ENCODE measurements at regions not wholly inside any gene's neighbourhood (a gene's known extent, or its start where the extent isn't known, plus 50 kb on each side); places are given as distances from the start of the nearest gene placed in this dataset.

GRCh38 chr12:60123557-60123956 lies 527.7 kb downstream of the SLC16A7 start:
- H3K23me2 ChIP-seq (ENCODE audit: low read depth, low read length) = no peaks in the 10 kb centered on the region
- H2BK15ac ChIP-seq (ENCODE audit: low read length) = no peak overlapping the region
- peaks cover 17% of the 10 kb centered on the region in 2 experiments for H3K9me3 ChIP-seq (ENCODE audit: insufficient read depth in 2 of 2, low read depth in 1 of 2, low read length in 1 of 2)
- no peak overlapping the region for H4K8ac ChIP-seq (ENCODE audit: extremely low read depth, insufficient read depth, low read length)
- no peak overlapping the region for H3K23ac ChIP-seq (ENCODE audit: insufficient read length)
- 91% methylated on average over 1 of the region's 1 CpG; no CpG with 5 or more reads in 1 of the 2 experiments for WGBS, 2 experiments (ENCODE audit: extremely low coverage in 1 of 2, insufficient coverage in 1 of 2, insufficient read length in 1 of 2, insufficient replicate concordance in 2 of 2, low coverage in 1 of 2, low lambda C conversion rate in 2 of 2, missing lambda C conversion rate in 1 of 2)
- H3K4me2 ChIP-seq (ENCODE audit: insufficient read depth in 1 of 2, low read depth in 2 of 2, low read length in 2 of 2) = no peak overlapping the region
- no peak overlapping the region for H2BK12ac ChIP-seq (ENCODE audit: low read depth, low read length)
- CTCF ChIA-PET (ENCODE audit: partially characterized antibody) = no interaction called here
- no peak overlapping the region for H2AK5ac ChIP-seq (ENCODE audit: low read depth, low read length)
- no peak overlapping the region for H3K14ac ChIP-seq (ENCODE audit: insufficient read length)
- peaks cover 0 to 10% (median 2%) of the 10 kb centered on the region in 4 experiments; a peak in 2 of 8 replicates for H3K36me3 ChIP-seq (ENCODE audit: control insufficient read depth in 2 of 4, insufficient read depth in 4 of 4, low read length in 3 of 4)
- no peak for DNase-seq (ENCODE audit: low read depth in 1 of 2, low spot score in 2 of 2)
- no peak overlapping the region for H4K91ac ChIP-seq (replicated peaks; ENCODE audit: insufficient read length, low read length)
- no peak overlapping the region for H3K18ac ChIP-seq (ENCODE audit: extremely low read depth, low read length)
- H3K9ac ChIP-seq (replicated peaks in 1 of 4; ENCODE audit: extremely low read depth in 1 of 4, low read depth in 3 of 4, low read length in 3 of 4) = no peak overlapping the region
- no peak overlapping the region for H3K56ac ChIP-seq (replicated peaks; ENCODE audit: insufficient read length, low read depth, low read length)
- no peak overlapping the region for H3K4ac ChIP-seq (replicated peaks; ENCODE audit: insufficient read length, low read depth, low read length)
- no peak for FAIRE-seq
- no peak overlapping the region for H2BK20ac ChIP-seq (ENCODE audit: low read length)
- H3K79me2 ChIP-seq (ENCODE audit: control insufficient read depth in 1 of 2, insufficient read depth in 2 of 2, low read length in 2 of 2) = no peaks in the 10 kb centered on the region
- H3K4me3 ChIP-seq (ENCODE audit: extremely low read depth in 1 of 4, insufficient read depth in 2 of 4, low read depth in 3 of 4, low read length in 4 of 4) = no peak overlapping the region; a peak in 1 of 8 replicates
- H2AFZ ChIP-seq (ENCODE audit: low read length) = no peak overlapping the region
- H3K27me3 ChIP-seq (replicated peaks in 1 of 4; ENCODE audit: control insufficient read depth in 3 of 4, extremely low read depth in 1 of 4, insufficient read depth in 3 of 4, low read length in 3 of 4) = no peaks in the 10 kb centered on the region
- no peak overlapping the region for H2BK5ac ChIP-seq (ENCODE audit: low read depth, low read length)
- H4K20me1 ChIP-seq (replicated peaks in 1 of 2; ENCODE audit: control insufficient read depth in 1 of 2, insufficient read depth in 2 of 2, low read length in 2 of 2) = no peaks in the 10 kb centered on the region
- no peak overlapping the region for H3K27ac ChIP-seq (ENCODE audit: low read depth, low read length)
- POLR2A ChIA-PET (ENCODE audit: partially characterized antibody) = no interaction called here
- no peaks in the 10 kb centered on the region for H3K79me1 ChIP-seq (ENCODE audit: low read depth, low read length)
- TF ChIP-seq USF2 (IDR thresholded peaks at IDR 0.05; ENCODE audit: low read length) (no peak), SIRT6 (IDR thresholded peaks at IDR 0.05; ENCODE audit: low read length) (no peak), POLR2AphosphoS5 (IDR thresholded peaks at IDR 0.05; ENCODE audit: low read depth, low read length) (no peak), POLR2A (IDR thresholded peaks at IDR 0.05; ENCODE audit: control extremely low read depth in 1 of 2, low read depth in 2 of 2, low read length in 2 of 2) (no peak), SAP30 (IDR thresholded peaks at IDR 0.05; ENCODE audit: insufficient read depth, insufficient replicate concordance, low read length) (no peak), SP1 (IDR thresholded peaks at IDR 0.05; ENCODE audit: low read depth, low read length) (no peak), BACH1 (IDR thresholded peaks at IDR 0.05; ENCODE audit: low read length) (no peak), CHD1 (IDR thresholded peaks at IDR 0.05; ENCODE audit: low read depth, low read length) (no peak), CREB1 (IDR thresholded peaks at IDR 0.05) (no peak), NANOG (IDR thresholded peaks at IDR 0.05; ENCODE audit: insufficient read depth, low read depth, low read length, poor library complexity, severe bottlenecking) (no peak), CBX8 (IDR thresholded peaks at IDR 0.05; ENCODE audit: borderline replicate concordance, low read depth, low read length) (no peak), RXRA (IDR thresholded peaks at IDR 0.05; ENCODE audit: insufficient read depth, low read depth, low read length) (no peak), FOSL1 (IDR thresholded peaks at IDR 0.05; ENCODE audit: insufficient read depth, low read depth, low read length) (no peak), E2F6 (IDR thresholded peaks at IDR 0.05) (no peak)
- no peak overlapping the region for H2BK120ac ChIP-seq (replicated peaks; ENCODE audit: low read depth, low read length)
- no peaks in the 10 kb centered on the region for H3K4me1 ChIP-seq (replicated peaks in 1 of 4; ENCODE audit: control insufficient read depth in 3 of 4, insufficient read depth in 4 of 4, low read length in 3 of 4)
- no peak overlapping the region for H4K5ac ChIP-seq (ENCODE audit: insufficient read length, low read depth, low read length)
